SK-N-SH treated with all-trans-retinoic acid at 6 μM for 48 hours (cell line): ENCODE measurements at regions not wholly inside any gene's neighbourhood (a gene's known extent, or its start where the extent isn't known, plus 50 kb on each side); places are given as distances from the start of the nearest gene placed in this dataset.

Source experiments
- ATAC-seq: fragments of 200-7000 bp; cut with Tn5 transposase; 3 replicates; pipeline ENCODE4 v1.9.1; 2020; ENCODE audit warnings: mild to moderate bottlenecking, moderate library complexity
- ARNTL ChIP-seq: fragments of 450-650 bp; formaldehyde crosslinking; IDR thresholded peaks from 2 replicates; pipeline ENCODE4 v1.5.0; 2020; ENCODE audit warnings: low read depth, mild to moderate bottlenecking, moderate library complexity, borderline replicate concordance
- BACH2 ChIP-seq: fragments of 250-450 bp; sonication (Bioruptor Pico); IDR thresholded peaks from 2 replicates; pipeline ENCODE4 v1.9.0; 2021; ENCODE audit warnings: mild to moderate bottlenecking, borderline replicate concordance
- CSDC2 ChIP-seq: fragments of 250-450 bp; sonication (Bioruptor Pico); IDR thresholded peaks from 2 replicates; pipeline ENCODE4 v1.5.0; 2020; ENCODE audit warnings: mild to moderate bottlenecking, moderate library complexity
- CSRNP3 ChIP-seq: fragments of 250-450 bp; sonication (Bioruptor Pico); IDR thresholded peaks from 2 replicates; pipeline ENCODE4 v1.5.1; 2021; ENCODE audit warnings: mild to moderate bottlenecking, moderate library complexity
- ESRRG ChIP-seq: fragments of 250-450 bp; sonication (Bioruptor Pico); IDR thresholded peaks from 2 replicates; pipeline ENCODE4 v1.6.1; 2021; ENCODE audit warnings: mild to moderate bottlenecking
- GLIS3 ChIP-seq: fragments of 250-450 bp; sonication (Bioruptor Pico); IDR thresholded peaks from 2 replicates; pipeline ENCODE4 v1.5.0; 2020; ENCODE audit warnings: mild to moderate bottlenecking, moderate library complexity
- ISL1 ChIP-seq: fragments of 250-450 bp; sonication (Bioruptor Pico); IDR thresholded peaks from 2 replicates; pipeline ENCODE4 v2.1.2; 2022; ENCODE audit warnings: mild to moderate bottlenecking, moderate library complexity
- OSR1 ChIP-seq: fragments of 250-450 bp; sonication (Bioruptor Pico); IDR thresholded peaks from 2 replicates; pipeline ENCODE4 v1.8.0; 2022; ENCODE audit warnings: moderate library complexity, mild to moderate bottlenecking, inconsistent platforms
- PPARA ChIP-seq: fragments of 250-450 bp; sonication (Bioruptor Pico); IDR thresholded peaks from 2 replicates; pipeline ENCODE4 v1.5.0; 2020; ENCODE audit warnings: mild to moderate bottlenecking, borderline replicate concordance
- RARB ChIP-seq: fragments of 250-450 bp; sonication (Bioruptor Pico); IDR thresholded peaks from 2 replicates; pipeline ENCODE4 v1.8.0; 2021; ENCODE audit warnings: mild to moderate bottlenecking, moderate library complexity
- SNAI2 ChIP-seq: fragments of 250-450 bp; sonication (Bioruptor Pico); IDR thresholded peaks from 2 replicates; pipeline ENCODE4 v1.5.0; 2020; ENCODE audit warnings: mild to moderate bottlenecking, moderate library complexity
- TCF4 ChIP-seq: fragments of 250-450 bp; sonication (Bioruptor Pico); IDR thresholded peaks from 2 replicates; pipeline ENCODE4 v1.8.0; 2021; ENCODE audit warnings: mild to moderate bottlenecking, moderate library complexity, borderline replicate concordance
- TOX ChIP-seq: fragments of 250-450 bp; sonication (Bioruptor Pico); IDR thresholded peaks from 2 replicates; pipeline ENCODE4 v1.8.0; 2021; ENCODE audit warnings: mild to moderate bottlenecking, moderate library complexity, borderline replicate concordance
- TSHZ2 ChIP-seq: fragments of 250-450 bp; sonication (Bioruptor Pico); IDR thresholded peaks from 2 replicates; pipeline ENCODE4 v1.5.0; 2020; ENCODE audit warnings: mild to moderate bottlenecking, moderate library complexity
- ZFP3 ChIP-seq: fragments of 250-450 bp; sonication (Bioruptor Pico); IDR thresholded peaks from 2 replicates; pipeline ENCODE4 v1.5.0; 2020; ENCODE audit warnings: mild to moderate bottlenecking, moderate library complexity
- ZFP30 ChIP-seq: fragments of 450-650 bp; formaldehyde crosslinking; IDR thresholded peaks from 2 replicates; pipeline ENCODE4 v1.5.0; 2022; ENCODE audit warnings: mild to moderate bottlenecking, moderate library complexity
- ZNF565 ChIP-seq: fragments of 450-650 bp; formaldehyde crosslinking; conservative IDR thresholded peaks from 2 replicates; pipeline ENCODE4 v1.5.0; 2020; ENCODE audit warnings: low read depth, mild to moderate bottlenecking, moderate library complexity
- ZNF70 ChIP-seq: fragments of 450-650 bp; formaldehyde crosslinking; IDR thresholded peaks from 2 replicates; pipeline ENCODE4 v1.5.0; 2020; ENCODE audit warnings: mild to moderate bottlenecking, moderate library complexity
- ZNF8 ChIP-seq: fragments of 450-650 bp; formaldehyde crosslinking; IDR thresholded peaks from 2 replicates; pipeline ENCODE4 v1.5.0; 2020; ENCODE audit warnings: mild to moderate bottlenecking, moderate library complexity
- TF ChIP-seq, protein P1 (sequence below): fragments of 250-450 bp; sonication (Bioruptor Pico); IDR thresholded peaks from 2 replicates; pipeline ENCODE4 v1.5.1; 2020; ENCODE audit warnings: low read depth, mild to moderate bottlenecking, moderate library complexity
- TF ChIP-seq, protein P2 (sequence below): fragments of 250-450 bp; sonication (Bioruptor Pico); IDR thresholded peaks from 2 replicates; pipeline ENCODE4 v1.8.0; 2021; ENCODE audit warnings: low read depth, mild to moderate bottlenecking, moderate library complexity, borderline replicate concordance

DNA sequence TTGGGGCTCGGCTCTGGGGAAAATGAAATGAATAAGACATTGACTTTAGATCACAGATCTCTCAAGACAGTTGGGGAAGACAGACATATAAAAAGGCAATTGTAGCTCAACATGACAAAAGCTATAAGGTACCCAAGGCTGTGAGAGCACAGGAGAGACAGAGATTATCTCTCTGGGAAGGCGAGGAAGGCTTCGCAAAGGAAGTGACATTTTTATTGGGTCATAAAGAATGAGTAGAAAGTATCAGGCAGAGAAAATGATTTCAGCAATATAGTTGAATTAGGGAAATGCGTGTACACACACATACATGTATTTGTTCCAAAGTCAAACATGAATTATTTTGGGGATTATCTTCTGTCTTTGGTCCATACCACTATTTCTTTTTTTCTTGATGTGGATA is 381.8 kb upstream of the ADAMTSL1 start:
- no peak for ATAC-seq
- TF ChIP-seq TCF4 (CRISPR knock-in tag) (no peak), BACH2 (CRISPR knock-in tag) (no peak), GLIS3 (no peak), ZNF565 (no peak), ZFP30 (CRISPR knock-in tag) (no peak), SNAI2 (CRISPR knock-in tag) (no peak), CSRNP3 (no peak), ZNF70 (CRISPR knock-in tag) (no peak), RARB (CRISPR knock-in tag) (no peak), TSHZ2 (CRISPR knock-in tag) (no peak), PPARA (CRISPR knock-in tag) (no peak), ZFP3 (CRISPR knock-in tag) (no peak)
- TF ChIP-seq, protein P1, sequence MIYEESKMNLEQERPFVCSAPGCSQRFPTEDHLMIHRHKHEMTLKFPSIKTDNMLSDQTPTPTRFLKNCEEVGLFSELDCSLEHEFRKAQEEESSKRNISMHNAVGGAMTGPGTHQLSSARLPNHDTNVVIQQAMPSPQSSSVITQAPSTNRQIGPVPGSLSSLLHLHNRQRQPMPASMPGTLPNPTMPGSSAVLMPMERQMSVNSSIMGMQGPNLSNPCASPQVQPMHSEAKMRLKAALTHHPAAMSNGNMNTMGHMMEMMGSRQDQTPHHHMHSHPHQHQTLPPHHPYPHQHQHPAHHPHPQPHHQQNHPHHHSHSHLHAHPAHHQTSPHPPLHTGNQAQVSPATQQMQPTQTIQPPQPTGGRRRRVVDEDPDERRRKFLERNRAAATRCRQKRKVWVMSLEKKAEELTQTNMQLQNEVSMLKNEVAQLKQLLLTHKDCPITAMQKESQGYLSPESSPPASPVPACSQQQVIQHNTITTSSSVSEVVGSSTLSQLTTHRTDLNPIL (CRISPR knock-in tag): no peak
- TF ChIP-seq, all 23 proteins: peak for 0

- ATAC-seq: no peak
- TF ChIP-seq PPARA (CRISPR knock-in tag): no peak
- TF ChIP-seq ZFP30 (CRISPR knock-in tag): no peak
- no peak for TF ChIP-seq ZNF8 (CRISPR knock-in tag)
- no peak for TF ChIP-seq CSRNP3
- no peak for TF ChIP-seq OSR1
- TF ChIP-seq TCF4 (CRISPR knock-in tag): no peak
- TF ChIP-seq ZFP3 (CRISPR knock-in tag): no peak
- no peak for TF ChIP-seq RARB (CRISPR knock-in tag)
- TF ChIP-seq ARNTL (CRISPR knock-in tag): no peak
- no peak for TF ChIP-seq ISL1 (CRISPR knock-in tag)
- no peak for TF ChIP-seq ESRRG (CRISPR knock-in tag)
- no peak for TF ChIP-seq CSDC2 (CRISPR knock-in tag)
- TF ChIP-seq, protein P1 (CRISPR knock-in tag): no peak
- TF ChIP-seq SNAI2 (CRISPR knock-in tag): no peak
- no peak for TF ChIP-seq BACH2 (CRISPR knock-in tag)
- TF ChIP-seq, all 23 proteins: peak for 0
Measured at GRCh38 chr9:18106006-18106560, 367.9 kb upstream of the ADAMTSL1 start.

DNA sequence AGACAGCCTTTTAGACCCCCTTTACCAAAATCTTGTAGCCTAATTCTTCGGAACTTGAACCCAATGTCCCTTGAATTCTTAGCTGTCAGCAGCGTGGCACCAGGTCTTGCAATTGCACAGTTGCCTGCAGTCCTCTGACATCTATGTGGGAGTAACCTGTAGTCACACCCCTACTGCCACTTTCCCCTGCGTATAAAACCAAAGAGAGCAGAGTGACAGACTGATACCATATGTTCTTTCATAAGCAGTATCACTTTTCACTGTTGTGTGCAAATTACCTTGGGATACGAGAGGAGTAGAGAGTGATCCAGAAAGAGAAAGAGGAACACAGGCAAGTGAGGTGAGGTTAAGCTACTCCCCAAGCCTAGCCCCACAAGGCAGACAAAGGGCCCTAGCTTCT is 364.3 kb upstream of the ADAMTSL1 start:
- no peak for ATAC-seq
- no peak for TF ChIP-seq TOX
- no peak for TF ChIP-seq ARNTL (CRISPR knock-in tag)
- no peak for TF ChIP-seq ZFP3 (CRISPR knock-in tag)
- TF ChIP-seq, protein P2, sequence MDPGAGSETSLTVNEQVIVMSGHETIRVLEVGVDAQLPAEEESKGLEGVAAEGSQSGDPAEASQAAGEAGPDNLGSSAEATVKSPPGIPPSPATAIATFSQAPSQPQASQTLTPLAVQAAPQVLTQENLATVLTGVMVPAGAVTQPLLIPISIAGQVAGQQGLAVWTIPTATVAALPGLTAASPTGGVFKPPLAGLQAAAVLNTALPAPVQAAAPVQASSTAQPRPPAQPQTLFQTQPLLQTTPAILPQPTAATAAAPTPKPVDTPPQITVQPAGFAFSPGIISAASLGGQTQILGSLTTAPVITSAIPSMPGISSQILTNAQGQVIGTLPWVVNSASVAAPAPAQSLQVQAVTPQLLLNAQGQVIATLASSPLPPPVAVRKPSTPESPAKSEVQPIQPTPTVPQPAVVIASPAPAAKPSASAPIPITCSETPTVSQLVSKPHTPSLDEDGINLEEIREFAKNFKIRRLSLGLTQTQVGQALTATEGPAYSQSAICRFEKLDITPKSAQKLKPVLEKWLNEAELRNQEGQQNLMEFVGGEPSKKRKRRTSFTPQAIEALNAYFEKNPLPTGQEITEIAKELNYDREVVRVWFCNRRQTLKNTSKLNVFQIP: no peak
- no peak for TF ChIP-seq ZNF8 (CRISPR knock-in tag)
- TF ChIP-seq BACH2 (CRISPR knock-in tag): no peak
- no peak for TF ChIP-seq GLIS3
- no peak for TF ChIP-seq ESRRG (CRISPR knock-in tag)
- TF ChIP-seq ZFP30 (CRISPR knock-in tag): no peak
- TF ChIP-seq TSHZ2 (CRISPR knock-in tag): no peak
- TF ChIP-seq ISL1 (CRISPR knock-in tag): no peak
- TF ChIP-seq, all 23 proteins: peak for 0
